HFF-Myc (cell line): ENCODE measurements at regions not wholly inside any gene's neighbourhood (a gene's known extent, or its start where the extent isn't known, plus 50 kb on each side); places are given as distances from the start of the nearest gene placed in this dataset.

Source experiments
- DNase-seq: peaks from one replicate; pipeline ENCODE4 v3.0.0-alpha.2; 2011; ENCODE audit warnings: low read depth; ENCODE audit errors: extremely low read depth
- H3K4me3 ChIP-seq: replicated peaks from 2 replicates; pipeline ENCODE4 v1.5.1; 2011; ENCODE audit warnings: low read depth, mild to moderate bottlenecking, control low read depth, low read length
- TF ChIP-seq, protein P1 (sequence below): IDR thresholded peaks from 2 replicates; pipeline ENCODE4 v1.5.1; 2012; ENCODE audit warnings: mild to moderate bottlenecking, low read depth, low read length, control low read depth; ENCODE audit errors: missing control alignments

DNA sequence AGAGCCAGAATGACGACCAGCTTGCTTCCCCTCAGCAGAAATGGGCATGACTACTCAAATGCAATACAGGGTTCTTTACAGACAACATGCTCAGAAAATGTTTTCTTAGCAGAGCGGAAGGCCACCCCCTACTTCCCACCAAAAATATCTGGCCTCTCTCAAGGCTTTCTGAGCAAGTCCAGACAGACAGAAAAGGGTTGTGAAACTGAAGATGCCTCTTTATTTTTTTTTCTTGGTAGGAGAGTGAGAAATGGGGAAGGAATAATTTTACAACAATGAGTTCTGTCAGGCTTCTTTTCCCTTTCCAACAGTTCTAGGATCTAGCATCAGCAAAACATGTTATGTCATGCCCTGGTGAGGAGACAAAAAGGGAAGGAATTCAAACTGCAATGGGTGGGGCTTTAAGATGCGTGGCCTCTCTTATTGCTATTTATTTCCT lies 172.0 kb upstream of the CAMK1G start:
- DNase-seq = peak; percentile 35
- no peak overlapping the region for H3K4me3 ChIP-seq
- TF ChIP-seq, protein P1, sequence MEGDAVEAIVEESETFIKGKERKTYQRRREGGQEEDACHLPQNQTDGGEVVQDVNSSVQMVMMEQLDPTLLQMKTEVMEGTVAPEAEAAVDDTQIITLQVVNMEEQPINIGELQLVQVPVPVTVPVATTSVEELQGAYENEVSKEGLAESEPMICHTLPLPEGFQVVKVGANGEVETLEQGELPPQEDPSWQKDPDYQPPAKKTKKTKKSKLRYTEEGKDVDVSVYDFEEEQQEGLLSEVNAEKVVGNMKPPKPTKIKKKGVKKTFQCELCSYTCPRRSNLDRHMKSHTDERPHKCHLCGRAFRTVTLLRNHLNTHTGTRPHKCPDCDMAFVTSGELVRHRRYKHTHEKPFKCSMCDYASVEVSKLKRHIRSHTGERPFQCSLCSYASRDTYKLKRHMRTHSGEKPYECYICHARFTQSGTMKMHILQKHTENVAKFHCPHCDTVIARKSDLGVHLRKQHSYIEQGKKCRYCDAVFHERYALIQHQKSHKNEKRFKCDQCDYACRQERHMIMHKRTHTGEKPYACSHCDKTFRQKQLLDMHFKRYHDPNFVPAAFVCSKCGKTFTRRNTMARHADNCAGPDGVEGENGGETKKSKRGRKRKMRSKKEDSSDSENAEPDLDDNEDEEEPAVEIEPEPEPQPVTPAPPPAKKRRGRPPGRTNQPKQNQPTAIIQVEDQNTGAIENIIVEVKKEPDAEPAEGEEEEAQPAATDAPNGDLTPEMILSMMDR = no peak

DNA sequence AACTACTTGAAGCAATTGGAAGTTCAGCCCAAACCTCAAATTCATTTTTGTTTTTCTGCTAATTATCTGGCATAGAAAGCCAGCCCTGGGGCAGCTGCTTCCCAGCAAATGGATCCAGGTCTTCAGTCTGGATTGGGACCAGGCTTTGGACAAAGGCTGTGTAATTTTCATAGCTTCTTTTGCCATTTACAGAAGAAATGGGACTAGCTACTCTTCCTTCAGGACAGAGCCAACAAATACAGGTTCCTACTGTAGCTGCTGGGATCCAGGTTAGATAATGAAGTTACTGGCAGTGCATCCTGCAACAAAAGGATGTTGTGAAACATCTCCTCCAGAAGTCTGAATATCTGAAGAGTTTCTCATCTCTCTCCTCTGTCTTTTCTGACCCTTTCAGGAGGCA lies 171.5 kb upstream of the CAMK1G start:
- no peak for DNase-seq
- TF ChIP-seq, protein P1 = no peak
- no peak overlapping the region for H3K4me3 ChIP-seq

DNA sequence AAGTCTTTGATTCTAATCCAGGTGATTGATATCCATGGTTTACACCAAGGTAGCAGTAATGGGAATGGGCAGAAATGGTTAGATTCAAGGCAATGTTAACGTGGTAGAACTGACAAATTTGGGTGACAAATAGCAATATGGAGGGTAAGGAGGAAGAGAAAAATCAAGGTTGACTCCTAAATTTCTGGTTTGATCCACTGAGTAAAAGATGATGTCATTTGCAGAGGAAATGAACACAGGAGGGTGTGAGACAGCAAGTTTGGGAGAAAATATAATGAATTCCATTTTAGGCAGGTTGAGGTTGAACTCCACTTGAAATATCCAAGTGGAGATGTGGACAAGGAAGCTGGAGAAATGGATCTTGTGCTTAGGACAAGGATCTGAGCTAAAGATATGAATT lies 170.9 kb upstream of the CAMK1G start:
- TF ChIP-seq, protein P1 = no peak

DNA sequence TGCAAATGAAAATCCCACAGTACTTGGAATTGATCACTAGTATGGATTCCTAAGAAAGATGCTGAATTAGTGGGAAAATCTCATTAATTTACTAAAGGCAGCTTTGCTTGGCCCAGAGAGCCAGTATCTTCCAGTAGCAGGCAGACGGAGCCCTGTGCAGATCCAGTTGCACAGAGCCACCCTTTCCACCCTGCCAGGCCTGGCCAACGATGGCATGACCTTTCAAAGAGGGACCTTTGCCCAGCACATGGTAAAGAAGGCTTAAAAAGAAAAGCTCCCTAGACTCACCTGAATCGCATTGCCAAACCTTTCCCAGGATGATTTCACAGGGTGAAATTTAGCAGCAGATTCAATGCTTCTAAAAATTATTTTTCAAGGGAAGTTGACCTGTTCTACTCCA lies 170.5 kb upstream of the CAMK1G start:
- TF ChIP-seq, protein P1 = no peak
- no peak overlapping the region for H3K4me3 ChIP-seq
- no peak for DNase-seq

More for the DNA sequence above, 170.9 kb upstream of the CAMK1G start:
- no peak for DNase-seq
- no peak overlapping the region for H3K4me3 ChIP-seq

DNA sequence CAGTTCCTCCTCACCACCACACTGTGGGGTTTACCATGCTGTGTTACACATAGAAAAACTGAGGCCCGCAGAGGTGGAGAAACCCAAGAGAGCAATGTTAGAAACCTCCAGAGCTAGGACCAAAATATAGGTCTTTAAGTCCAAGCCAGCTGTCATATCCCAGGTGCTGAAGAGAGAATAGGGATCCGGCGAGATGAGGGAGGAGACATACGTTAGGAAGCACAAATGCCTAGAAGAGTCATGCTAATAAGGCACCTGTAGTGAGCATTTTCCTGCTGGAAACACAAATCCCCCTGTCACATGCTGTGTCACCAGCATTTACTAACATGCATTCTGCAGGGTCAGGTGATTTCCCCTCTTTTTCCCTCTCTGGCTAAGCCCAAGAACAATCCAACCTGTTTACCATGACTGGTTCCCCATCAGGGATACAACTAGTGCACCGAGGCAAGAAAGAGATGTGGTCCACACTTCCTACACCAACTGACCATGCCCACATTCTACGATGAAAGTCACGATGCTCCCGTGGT lies 168.6 kb upstream of the CAMK1G start:
- TF ChIP-seq, protein P1 = no peak

DNA sequence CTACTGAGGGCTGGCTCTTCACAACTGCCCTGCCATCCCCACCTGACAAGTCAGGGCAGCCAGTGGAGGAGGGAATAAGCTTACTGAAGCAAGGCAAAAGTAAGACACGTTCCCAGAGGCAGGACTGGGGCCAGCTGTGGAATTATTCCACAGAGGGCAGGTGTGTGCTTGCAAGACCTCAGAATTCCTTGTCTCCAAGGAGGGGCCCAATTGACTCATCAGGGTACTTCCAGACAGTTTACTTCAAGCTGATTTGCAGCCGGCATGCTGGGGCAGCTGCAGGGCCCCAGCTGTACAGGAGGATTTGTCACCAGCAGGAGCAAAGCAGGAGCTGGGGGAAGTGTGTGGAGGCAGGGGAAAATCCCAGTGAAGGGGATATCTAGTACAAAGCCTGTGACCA lies 167.5 kb upstream of the CAMK1G start:
- TF ChIP-seq, protein P1 = no peak
- no peak for DNase-seq
- H3K4me3 ChIP-seq = no peak overlapping the region

More for the DNA sequence above, 168.6 kb upstream of the CAMK1G start:
- no peak overlapping the region for H3K4me3 ChIP-seq
- DNase-seq = no peak

DNA sequence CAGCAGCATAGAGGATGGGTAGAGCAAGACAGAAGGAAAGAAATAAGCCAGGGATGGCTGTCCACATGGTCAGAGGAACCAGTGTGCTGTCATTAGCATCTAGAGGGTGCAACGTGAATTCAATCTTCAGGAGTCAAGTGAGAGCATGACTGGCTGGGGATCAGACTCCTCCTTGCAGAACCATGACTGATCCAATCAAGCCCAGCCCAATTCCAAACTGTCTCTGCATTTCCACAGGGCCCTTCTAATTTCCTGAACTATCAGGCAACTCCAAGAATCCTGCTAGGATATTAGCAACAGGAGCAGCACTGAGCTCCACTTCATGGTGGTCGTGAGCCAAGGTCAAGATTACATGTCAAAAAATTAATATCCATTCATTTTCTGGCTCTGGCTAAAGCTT lies 166.8 kb upstream of the CAMK1G start:
- TF ChIP-seq, protein P1 = no peak
- DNase-seq = no peak
- H3K4me3 ChIP-seq = no peak overlapping the region
